ENCODE measurements at regions not wholly inside any gene's neighbourhood (a gene's known extent, or its start where the extent isn't known, plus 50 kb on each side); places are given as distances from the start of the nearest gene placed in this dataset.

GRCh38 chr4:77443941-77444340 is 161.7 kb upstream of the CXCL13 start:
- TF ChIP-seq, protein P1, sequence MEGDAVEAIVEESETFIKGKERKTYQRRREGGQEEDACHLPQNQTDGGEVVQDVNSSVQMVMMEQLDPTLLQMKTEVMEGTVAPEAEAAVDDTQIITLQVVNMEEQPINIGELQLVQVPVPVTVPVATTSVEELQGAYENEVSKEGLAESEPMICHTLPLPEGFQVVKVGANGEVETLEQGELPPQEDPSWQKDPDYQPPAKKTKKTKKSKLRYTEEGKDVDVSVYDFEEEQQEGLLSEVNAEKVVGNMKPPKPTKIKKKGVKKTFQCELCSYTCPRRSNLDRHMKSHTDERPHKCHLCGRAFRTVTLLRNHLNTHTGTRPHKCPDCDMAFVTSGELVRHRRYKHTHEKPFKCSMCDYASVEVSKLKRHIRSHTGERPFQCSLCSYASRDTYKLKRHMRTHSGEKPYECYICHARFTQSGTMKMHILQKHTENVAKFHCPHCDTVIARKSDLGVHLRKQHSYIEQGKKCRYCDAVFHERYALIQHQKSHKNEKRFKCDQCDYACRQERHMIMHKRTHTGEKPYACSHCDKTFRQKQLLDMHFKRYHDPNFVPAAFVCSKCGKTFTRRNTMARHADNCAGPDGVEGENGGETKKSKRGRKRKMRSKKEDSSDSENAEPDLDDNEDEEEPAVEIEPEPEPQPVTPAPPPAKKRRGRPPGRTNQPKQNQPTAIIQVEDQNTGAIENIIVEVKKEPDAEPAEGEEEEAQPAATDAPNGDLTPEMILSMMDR (conservative IDR thresholded peaks at IDR 0.05; ENCODE audit: low read length), result no peak
- TF ChIP-seq EZH2phosphoT487 (IDR thresholded peaks at IDR 0.05; ENCODE audit: borderline replicate concordance, low read depth, low read length), result no peak

Data from OCI-LY7 (cell line).